ENCODE measurements at regions not wholly inside any gene's neighbourhood (a gene's known extent, or its start where the extent isn't known, plus 50 kb on each side); places are given as distances from the start of the nearest gene placed in this dataset.

DNA sequence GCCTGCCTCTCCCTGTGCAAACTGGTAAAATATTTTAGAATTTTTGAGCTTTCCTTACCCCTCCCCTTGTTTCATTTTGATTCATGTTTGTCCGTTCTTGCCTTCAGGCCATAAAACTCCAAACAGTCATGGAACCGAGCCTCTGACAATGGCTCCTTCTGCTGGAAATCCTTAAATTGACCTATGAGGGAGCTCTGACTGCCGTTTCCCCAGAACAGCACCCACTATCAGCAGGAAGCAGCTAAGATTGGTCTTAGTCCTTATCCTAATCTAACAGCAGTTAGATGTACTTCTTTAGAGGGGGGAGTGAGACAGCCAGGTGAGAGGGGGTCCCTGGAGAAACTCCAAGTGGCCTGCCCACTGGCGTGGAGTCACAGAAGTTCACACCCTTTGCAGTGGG, 106.7 kb downstream of the FAM174A start:
- TF ChIP-seq CTCF (IDR thresholded peaks at IDR 0.05) (no peak), POLR2AphosphoS5 (IDR thresholded peaks at IDR 0.05) (no peak), POLR2A (IDR thresholded peaks at IDR 0.05) (no peak)

Measured in breast epithelium (tissue), 3 donors.